H9 (cell line): ENCODE measurements at regions not wholly inside any gene's neighbourhood (a gene's known extent, or its start where the extent isn't known, plus 50 kb on each side); places are given as distances from the start of the nearest gene placed in this dataset.

Experiments
- DNase-seq: peaks from one replicate; pipeline ENCODE4 v3.0.0-alpha.2; 2017
- H2AFZ ChIP-seq: one replicate; pipeline ENCODE4 v1.6.1; 2013; ENCODE audit warnings: mild to moderate bottlenecking, low read length, control low read depth, moderate library complexity
- H2AK5ac ChIP-seq: 2 replicates; pipeline ENCODE4 v1.6.1; 2013; ENCODE audit warnings: low read length, control low read depth, mixed read lengths; ENCODE audit not compliant: insufficient read length
- H2BK120ac ChIP-seq: one replicate; pipeline ENCODE4 v1.6.1; 2013; ENCODE audit warnings: low read depth, mild to moderate bottlenecking, low read length, control low read depth, inconsistent platforms; ENCODE audit not compliant: poor library complexity, severe bottlenecking
- H2BK12ac ChIP-seq: 2 replicates; pipeline ENCODE4 v1.6.1; 2013; ENCODE audit warnings: low read length, control low read depth, mixed read lengths, low read depth; ENCODE audit not compliant: insufficient read length
- H2BK15ac ChIP-seq: 2 replicates; pipeline ENCODE4 v1.6.1; 2013; ENCODE audit warnings: low read depth, low read length, control low read depth
- H2BK20ac ChIP-seq: one replicate; pipeline ENCODE4 v1.6.1; 2013; ENCODE audit warnings: low read depth, mild to moderate bottlenecking, low read length, control low read depth, inconsistent platforms; ENCODE audit not compliant: poor library complexity, severe bottlenecking
- H2BK5ac ChIP-seq: 2 replicates; pipeline ENCODE4 v1.6.1; 2013; ENCODE audit warnings: low read length, control low read depth, mixed read lengths; ENCODE audit not compliant: insufficient read length
- H3K14ac ChIP-seq: 2 replicates; pipeline ENCODE4 v1.6.1; 2013; ENCODE audit warnings: low read length, control low read depth; ENCODE audit not compliant: insufficient read depth
- H3K18ac ChIP-seq: 2 replicates; pipeline ENCODE4 v1.6.1; 2013; ENCODE audit warnings: low read depth, mild to moderate bottlenecking, mixed read lengths, low read length, control low read depth; ENCODE audit not compliant: insufficient read length
- H3K23ac ChIP-seq: 2 replicates; pipeline ENCODE4 v1.6.1; 2013; ENCODE audit warnings: low read length, control low read depth, mixed read lengths, low read depth; ENCODE audit not compliant: insufficient read length
- H3K23me2 ChIP-seq: 2 replicates; pipeline ENCODE4 v1.6.1; 2013; ENCODE audit warnings: low read depth, mild to moderate bottlenecking, mixed read lengths, low read length, control low read depth; ENCODE audit not compliant: insufficient read length, poor library complexity, severe bottlenecking
- H3K27ac ChIP-seq: 2 replicates; pipeline ENCODE4 v1.5.1; 2013; ENCODE audit warnings: low read length, control low read depth, mixed read lengths, low read depth; ENCODE audit not compliant: insufficient read length
- H3K27me3 ChIP-seq: 2 replicates; pipeline ENCODE4 v1.6.1; 2013; ENCODE audit warnings: low read length, control low read depth, inconsistent platforms; ENCODE audit not compliant: insufficient read depth
- H3K4ac ChIP-seq: 2 replicates; pipeline ENCODE4 v1.6.1; 2013; ENCODE audit warnings: low read depth, mild to moderate bottlenecking, control low read depth, inconsistent platforms, low read length, moderate library complexity
- H3K4me1 ChIP-seq: 2 replicates; pipeline ENCODE4 v1.6.1; 2013; ENCODE audit warnings: low read length, control low read depth, inconsistent platforms; ENCODE audit not compliant: insufficient read depth
- H3K4me2 ChIP-seq: 2 replicates; pipeline ENCODE4 v1.6.1; 2013; ENCODE audit warnings: low read length, control low read depth, mixed read lengths; ENCODE audit not compliant: insufficient read length, insufficient read depth
- H3K56ac ChIP-seq: 2 replicates; pipeline ENCODE4 v1.6.1; 2013; ENCODE audit warnings: low read depth, mild to moderate bottlenecking, mixed read lengths, low read length, control low read depth; ENCODE audit not compliant: insufficient read length
- H3K79me1 ChIP-seq: 2 replicates; pipeline ENCODE4 v1.6.1; 2013; ENCODE audit warnings: low read depth, mild to moderate bottlenecking, moderate library complexity, low read length, control low read depth, inconsistent platforms; ENCODE audit not compliant: insufficient read depth, poor library complexity, severe bottlenecking
- H3K79me2 ChIP-seq: 2 replicates; pipeline ENCODE4 v1.6.1; 2013; ENCODE audit warnings: low read length, control low read depth, inconsistent platforms; ENCODE audit not compliant: insufficient read depth
- H3K9ac ChIP-seq: 2 replicates; pipeline ENCODE4 v1.6.1; 2013; ENCODE audit warnings: low read length, control low read depth, mixed read lengths; ENCODE audit not compliant: insufficient read length; ENCODE audit errors: extremely low read depth
- H3K9me3 ChIP-seq: one replicate; pipeline ENCODE4 v1.6.1; 2013; ENCODE audit warnings: low read depth, low read length, inconsistent platforms; ENCODE audit not compliant: control insufficient read depth
- H3T11ph ChIP-seq: one replicate; pipeline ENCODE4 v1.6.1; 2013; ENCODE audit warnings: mild to moderate bottlenecking, low read length, control low read depth, inconsistent platforms
- H4K20me1 ChIP-seq: one replicate; pipeline ENCODE4 v1.6.1; 2013; ENCODE audit not compliant: control insufficient read depth, insufficient read length, insufficient read depth
- H4K5ac ChIP-seq: 2 replicates; pipeline ENCODE4 v1.6.1; 2013; ENCODE audit warnings: low read depth, mild to moderate bottlenecking, mixed read lengths, low read length, control low read depth; ENCODE audit not compliant: insufficient read length
- H4K8ac ChIP-seq: replicated peaks from 2 replicates; pipeline ENCODE4 v1.6.1; 2013; ENCODE audit warnings: low read length, control low read depth, mixed read lengths, low read depth; ENCODE audit not compliant: insufficient read length
- H4K91ac ChIP-seq: 2 replicates; pipeline ENCODE4 v1.6.1; 2013; ENCODE audit warnings: low read depth, mild to moderate bottlenecking, moderate library complexity, mixed read lengths, low read length, control low read depth; ENCODE audit not compliant: insufficient read length
- H3K27ac Mint-ChIP-seq, 3 experiments: 2 replicates in 2 of 3; 3 replicates in 1 of 3; pipeline ENCODE4 v1.8.0; 2020 to 2021; ENCODE audit warnings: mixed read lengths in 3 of 3, mild to moderate bottlenecking in 1 of 3, moderate library complexity in 1 of 3
- H3K27me3 Mint-ChIP-seq: 2 replicates; pipeline ENCODE4 v1.8.0; 2021; ENCODE audit warnings: low read depth, mild to moderate bottlenecking, moderate library complexity, mixed read lengths
- H3K36me3 Mint-ChIP-seq, 3 experiments: 2 replicates in 2 of 3; 3 replicates in 1 of 3; pipeline ENCODE4 v1.8.0; 2020 to 2021; ENCODE audit warnings: low read depth in 3 of 3, mixed read lengths in 3 of 3; ENCODE audit not compliant: insufficient read depth in 1 of 3
- H3K4me1 Mint-ChIP-seq, 2 experiments: 2 replicates each; pipeline ENCODE4 v1.8.0; 2020; ENCODE audit warnings: mixed read lengths in 2 of 2
- H3K4me3 Mint-ChIP-seq, 2 experiments: 2 replicates in 1 of 2; 3 replicates in 1 of 2; pipeline ENCODE4 v1.8.0; 2020 to 2021; ENCODE audit warnings: mild to moderate bottlenecking in 2 of 2, mixed read lengths in 2 of 2, moderate library complexity in 1 of 2
- H3K9me3 Mint-ChIP-seq, 2 experiments: 2 replicates in 1 of 2; 3 replicates in 1 of 2; pipeline ENCODE4 v1.8.0; 2020; ENCODE audit warnings: mild to moderate bottlenecking in 2 of 2, mixed read lengths in 2 of 2, moderate library complexity in 1 of 2
- WGBS: extraction: QIAGEN DNeasy Blood & Tissue Kit; methylation state at CpG from one replicate; pipeline ENCODE4 v1.1.7; 2013; ENCODE audit warnings: missing lambda C conversion rate, low lambda C conversion rate, mixed read lengths; ENCODE audit not compliant: insufficient read length; ENCODE audit errors: extremely low coverage; 5-methylcytosine and 5-hydroxymethylcytosine counted together
- TF ChIP-seq, protein P1 (sequence below): fragments of 200-600 bp; sonication (generic); conservative IDR thresholded peaks from 3 replicates; pipeline ENCODE4 v1.8.0; 2021; ENCODE audit warnings: antibody characterized with exemption, mild to moderate bottlenecking

DNA sequence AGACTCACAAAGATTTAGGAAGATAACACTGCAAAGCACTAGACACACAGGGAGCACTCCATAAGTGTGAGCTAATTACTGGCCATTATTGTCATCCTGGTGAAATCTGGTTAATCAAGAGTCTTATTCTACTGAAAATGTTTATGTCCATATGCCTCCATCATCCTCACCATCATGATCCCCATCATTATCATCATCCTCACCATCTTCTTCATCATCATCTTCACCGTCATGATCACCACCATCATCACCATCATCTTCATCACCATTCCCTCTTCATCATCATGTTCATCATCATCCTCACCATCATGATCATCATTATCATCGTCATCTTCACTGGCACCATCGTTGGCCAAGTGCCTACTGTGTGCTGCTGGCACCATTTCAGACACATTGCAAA, 76.3 kb upstream of the CARD11 start:
- Mint-ChIP-seq H3K27ac (no peak overlapping the region), H3K9me3 (peaks cover 27 to 30% of the 10 kb centered on the region in 2 experiments), H3K4me1 (peaks cover 9 to 11% of the 10 kb centered on the region in 2 experiments), H3K27me3 (peaks cover 20% of the 10 kb centered on the region), H3K36me3 (peaks cover 8 to 20% (median 16%) of the 10 kb centered on the region in 3 experiments), H3K4me3 (no peak overlapping the region)
- Histone ChIP-seq H2AK5ac (no peak overlapping the region), H3K79me1 (no peaks in the 10 kb centered on the region), H3K79me2 (no peaks in the 10 kb centered on the region), H3K56ac (no peak overlapping the region), H2BK12ac (no peak overlapping the region), H3K9ac (no peak overlapping the region), H3T11ph (no peak overlapping the region), H2BK120ac (no peak overlapping the region), H4K91ac (no peak overlapping the region), H3K4ac (no peak overlapping the region), H2BK20ac (no peak overlapping the region), H3K18ac (no peak overlapping the region), H3K27me3 (no peaks in the 10 kb centered on the region; the same call in 1 of the 2 replicates), H4K20me1 (no peaks in the 10 kb centered on the region), H4K8ac (no peak overlapping the region), H2BK5ac (no peak overlapping the region), H2AFZ (no peak overlapping the region), H3K23me2 (no peaks in the 10 kb centered on the region), H2BK15ac (no peak overlapping the region), H3K4me2 (no peak overlapping the region), H3K4me1 (no peaks in the 10 kb centered on the region), H3K14ac (no peak overlapping the region), H3K27ac (no peak overlapping the region), H3K23ac (no peak overlapping the region), H3K9me3 (peaks cover 6% of the 10 kb centered on the region), H4K5ac (no peak overlapping the region)
- TF ChIP-seq, protein P1, sequence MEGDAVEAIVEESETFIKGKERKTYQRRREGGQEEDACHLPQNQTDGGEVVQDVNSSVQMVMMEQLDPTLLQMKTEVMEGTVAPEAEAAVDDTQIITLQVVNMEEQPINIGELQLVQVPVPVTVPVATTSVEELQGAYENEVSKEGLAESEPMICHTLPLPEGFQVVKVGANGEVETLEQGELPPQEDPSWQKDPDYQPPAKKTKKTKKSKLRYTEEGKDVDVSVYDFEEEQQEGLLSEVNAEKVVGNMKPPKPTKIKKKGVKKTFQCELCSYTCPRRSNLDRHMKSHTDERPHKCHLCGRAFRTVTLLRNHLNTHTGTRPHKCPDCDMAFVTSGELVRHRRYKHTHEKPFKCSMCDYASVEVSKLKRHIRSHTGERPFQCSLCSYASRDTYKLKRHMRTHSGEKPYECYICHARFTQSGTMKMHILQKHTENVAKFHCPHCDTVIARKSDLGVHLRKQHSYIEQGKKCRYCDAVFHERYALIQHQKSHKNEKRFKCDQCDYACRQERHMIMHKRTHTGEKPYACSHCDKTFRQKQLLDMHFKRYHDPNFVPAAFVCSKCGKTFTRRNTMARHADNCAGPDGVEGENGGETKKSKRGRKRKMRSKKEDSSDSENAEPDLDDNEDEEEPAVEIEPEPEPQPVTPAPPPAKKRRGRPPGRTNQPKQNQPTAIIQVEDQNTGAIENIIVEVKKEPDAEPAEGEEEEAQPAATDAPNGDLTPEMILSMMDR, result no peak
- 100% methylated on average over 1 of the region's 3 CpGs for WGBS
- no peak for DNase-seq
